SK-N-SH (cell line): ENCODE measurements at regions not wholly inside any gene's neighbourhood (a gene's known extent, or its start where the extent isn't known, plus 50 kb on each side); places are given as distances from the start of the nearest gene placed in this dataset.

Experiments
- GABPA ChIP-seq: IDR thresholded peaks from 2 replicates; pipeline ENCODE4 v1.4.0; 2012; ENCODE audit warnings: low read depth, mild to moderate bottlenecking
- GATA2 ChIP-seq: sonication (generic); formaldehyde crosslinking; IDR thresholded peaks from 2 replicates; pipeline ENCODE4 v1.5.0; 2020; ENCODE audit warnings: mild to moderate bottlenecking, missing genetic modification reagents
- JUND ChIP-seq: IDR thresholded peaks from 2 replicates; pipeline ENCODE4 v1.4.0; 2012
- MXI1 ChIP-seq: IDR thresholded peaks from 2 replicates; pipeline ENCODE4 v1.6.1; 2012; ENCODE audit warnings: mild to moderate bottlenecking, low read depth, low read length, improper control_type of control experiment
- NFIC ChIP-seq: IDR thresholded peaks from 2 replicates; pipeline ENCODE4 v1.4.0; 2012; ENCODE audit warnings: borderline replicate concordance
- POLR2AphosphoS5 ChIP-seq: IDR thresholded peaks from 2 replicates; pipeline ENCODE4 v1.6.1; 2012; ENCODE audit warnings: low read depth, low read length
- SMC3 ChIP-seq: IDR thresholded peaks from 2 replicates; pipeline ENCODE4 v1.6.1; 2012; ENCODE audit warnings: low read depth, low read length, improper control_type of control experiment
- TEAD4 ChIP-seq: IDR thresholded peaks from 2 replicates; pipeline ENCODE4 v1.4.0; 2012; ENCODE audit warnings: mild to moderate bottlenecking, borderline replicate concordance; ENCODE audit not compliant: insufficient read depth
- TF ChIP-seq, protein P1 (sequence below): fragments of 200-600 bp; sonication (generic); IDR thresholded peaks from 2 replicates; pipeline ENCODE4 v1.6.1; 2017; ENCODE audit warnings: antibody characterized with exemption, mild to moderate bottlenecking, moderate library complexity

GRCh38 chr3:83895892-83896291 lies 1062.9 kb upstream of the CADM2 start:
- no peak for TF ChIP-seq GABPA
- TF ChIP-seq GATA2 (CRISPR knock-in tag), result no peak
- TF ChIP-seq JUND, result no peak
- no peak for TF ChIP-seq SMC3
- no peak for TF ChIP-seq NFIC
- TF ChIP-seq, protein P1, sequence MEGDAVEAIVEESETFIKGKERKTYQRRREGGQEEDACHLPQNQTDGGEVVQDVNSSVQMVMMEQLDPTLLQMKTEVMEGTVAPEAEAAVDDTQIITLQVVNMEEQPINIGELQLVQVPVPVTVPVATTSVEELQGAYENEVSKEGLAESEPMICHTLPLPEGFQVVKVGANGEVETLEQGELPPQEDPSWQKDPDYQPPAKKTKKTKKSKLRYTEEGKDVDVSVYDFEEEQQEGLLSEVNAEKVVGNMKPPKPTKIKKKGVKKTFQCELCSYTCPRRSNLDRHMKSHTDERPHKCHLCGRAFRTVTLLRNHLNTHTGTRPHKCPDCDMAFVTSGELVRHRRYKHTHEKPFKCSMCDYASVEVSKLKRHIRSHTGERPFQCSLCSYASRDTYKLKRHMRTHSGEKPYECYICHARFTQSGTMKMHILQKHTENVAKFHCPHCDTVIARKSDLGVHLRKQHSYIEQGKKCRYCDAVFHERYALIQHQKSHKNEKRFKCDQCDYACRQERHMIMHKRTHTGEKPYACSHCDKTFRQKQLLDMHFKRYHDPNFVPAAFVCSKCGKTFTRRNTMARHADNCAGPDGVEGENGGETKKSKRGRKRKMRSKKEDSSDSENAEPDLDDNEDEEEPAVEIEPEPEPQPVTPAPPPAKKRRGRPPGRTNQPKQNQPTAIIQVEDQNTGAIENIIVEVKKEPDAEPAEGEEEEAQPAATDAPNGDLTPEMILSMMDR, result no peak
- no peak for TF ChIP-seq MXI1
- no peak for TF ChIP-seq TEAD4
- TF ChIP-seq POLR2AphosphoS5, result no peak
